GM23338 (cell line): ENCODE measurements at regions not wholly inside any gene's neighbourhood (a gene's known extent, or its start where the extent isn't known, plus 50 kb on each side); places are given as distances from the start of the nearest gene placed in this dataset.

Source experiments
- ATAC-seq: fragments of 200-7000 bp; cut with Tn5 transposase; 3 replicates; pipeline ENCODE4 v1.9.1; 2020
- DNase-seq: peaks from one replicate; pipeline ENCODE4 v3.0.0-alpha.2; 2015; ENCODE audit warnings: low spot score
- H2AFZ ChIP-seq: fragments of 200-600 bp; sonication (generic); 2 replicates; pipeline ENCODE4 v1.8.0; 2016; ENCODE audit warnings: antibody characterized with exemption, mild to moderate bottlenecking, moderate library complexity
- H3F3A ChIP-seq: fragments of 200-600 bp; sonication (generic); replicated peaks from 2 replicates; pipeline ENCODE4 v1.8.0; 2017; ENCODE audit warnings: antibody characterized with exemption, mixed run types, low read depth
- H3K27ac ChIP-seq: fragments of 200-600 bp; sonication (generic); 2 replicates; pipeline ENCODE4 v1.6.1; 2016; ENCODE audit warnings: low read depth
- H3K27me3 ChIP-seq: fragments of 200-600 bp; sonication (generic); 2 replicates; pipeline ENCODE4 v1.8.0; 2016; ENCODE audit warnings: mild to moderate bottlenecking, mixed run types, moderate library complexity; ENCODE audit not compliant: insufficient read depth
- H3K36me3 ChIP-seq: fragments of 200-600 bp; sonication (generic); 2 replicates; pipeline ENCODE4 v1.8.0; 2016; ENCODE audit warnings: mild to moderate bottlenecking; ENCODE audit not compliant: insufficient read depth
- H3K4me1 ChIP-seq: fragments of 200-600 bp; sonication (generic); 2 replicates; pipeline ENCODE4 v1.8.0; 2016; ENCODE audit warnings: mild to moderate bottlenecking, moderate library complexity; ENCODE audit not compliant: insufficient read depth
- H3K4me2 ChIP-seq: fragments of 200-600 bp; sonication (generic); 2 replicates; pipeline ENCODE4 v1.7.1; 2017; ENCODE audit warnings: mixed run types
- H3K4me3 ChIP-seq: fragments of 200-600 bp; sonication (generic); 2 replicates; pipeline ENCODE4 v1.6.1; 2016; ENCODE audit warnings: mixed run types
- H3K79me2 ChIP-seq: fragments of 200-600 bp; sonication (generic); replicated peaks from 2 replicates; pipeline ENCODE4 v1.8.0; 2017; ENCODE audit warnings: mild to moderate bottlenecking; ENCODE audit not compliant: insufficient read depth
- H3K9me2 ChIP-seq: fragments of 200-600 bp; sonication (generic); 2 replicates; pipeline ENCODE4 v1.8.0; 2017; ENCODE audit not compliant: insufficient read depth
- H4K20me1 ChIP-seq: fragments of 200-600 bp; sonication (generic); replicated peaks from 2 replicates; pipeline ENCODE4 v1.8.0; 2017; ENCODE audit warnings: mild to moderate bottlenecking; ENCODE audit not compliant: insufficient read depth
- H3K27ac Mint-ChIP-seq: 2 replicates; pipeline ENCODE4 v1.8.0; 2020; ENCODE audit warnings: inconsistent platforms, mild to moderate bottlenecking, moderate library complexity, mixed read lengths
- H3K27me3 Mint-ChIP-seq: 3 replicates; pipeline ENCODE4 v1.8.0; 2022; ENCODE audit warnings: low read depth, mild to moderate bottlenecking, moderate library complexity, mixed read lengths, inconsistent platforms; ENCODE audit not compliant: insufficient read depth, poor library complexity
- H3K36me3 Mint-ChIP-seq: 3 replicates; pipeline ENCODE4 v1.8.0; 2021; ENCODE audit warnings: low read depth, mild to moderate bottlenecking, inconsistent platforms, moderate library complexity, mixed read lengths
- H3K4me1 Mint-ChIP-seq: 3 replicates; pipeline ENCODE4 v1.8.0; 2020; ENCODE audit warnings: mild to moderate bottlenecking, inconsistent platforms, mixed read lengths
- H3K4me3 Mint-ChIP-seq: 3 replicates; pipeline ENCODE4 v1.8.0; 2021; ENCODE audit warnings: moderate library complexity, mild to moderate bottlenecking, inconsistent platforms, mixed read lengths
- H3K9me3 Mint-ChIP-seq: 3 replicates; pipeline ENCODE4 v1.8.0; 2020; ENCODE audit warnings: moderate library complexity, mild to moderate bottlenecking, inconsistent platforms, mixed read lengths
- CREB1 ChIP-seq: fragments of 250-450 bp; sonication (Bioruptor Pico); IDR thresholded peaks from 2 replicates; pipeline ENCODE4 v1.5.0; 2020; ENCODE audit warnings: low read depth, mild to moderate bottlenecking, moderate library complexity
- CTCF ChIP-seq, 2 experiments: fragments of 200-600 bp in 1 of 2; sonication (generic) in 1 of 2; conservative IDR thresholded peaks; 2 replicates each; pipeline versions ENCODE4 v1.5.1 to v1.6.1; 2016 to 2017; ENCODE audit warnings: antibody characterized with exemption in 2 of 2, low read depth in 2 of 2, mild to moderate bottlenecking in 2 of 2, moderate library complexity in 1 of 2
- EZH2 ChIP-seq: fragments of 200-600 bp; sonication (generic); IDR thresholded peaks from one replicate; pipeline ENCODE4 v1.8.0; 2017; ENCODE audit warnings: antibody characterized with exemption, mild to moderate bottlenecking, low read depth; ENCODE audit not compliant: unreplicated experiment
- EZH2phosphoT487 ChIP-seq: fragments of 200-600 bp; sonication (generic); IDR thresholded peaks from one replicate; pipeline ENCODE4 v1.8.1; 2018; ENCODE audit warnings: antibody characterized with exemption; ENCODE audit not compliant: unreplicated experiment
- JUNB ChIP-seq: IDR thresholded peaks from one replicate; pipeline ENCODE4 v1.6.1; 2016; ENCODE audit warnings: antibody characterized with exemption; ENCODE audit not compliant: unreplicated experiment
- NANOG ChIP-seq: IDR thresholded peaks from 2 replicates; pipeline ENCODE4 v1.6.1; 2016; ENCODE audit warnings: antibody characterized with exemption, borderline replicate concordance
- POLR2AphosphoS5 ChIP-seq: IDR thresholded peaks from 2 replicates; pipeline ENCODE4 v1.6.1; 2016; ENCODE audit warnings: antibody characterized with exemption, low read depth
- STAT1 ChIP-seq: IDR thresholded peaks from one replicate; pipeline ENCODE4 v1.6.1; 2016; ENCODE audit warnings: antibody characterized with exemption; ENCODE audit not compliant: unreplicated experiment
- ZNF114 ChIP-seq: fragments of 250-450 bp; sonication (Bioruptor Pico); IDR thresholded peaks from 2 replicates; pipeline ENCODE4 v1.5.0; 2020; ENCODE audit warnings: mild to moderate bottlenecking, moderate library complexity
- ZNF331 ChIP-seq: fragments of 250-450 bp; sonication (Bioruptor Pico); IDR thresholded peaks from 2 replicates; pipeline ENCODE4 v1.5.0; 2020; ENCODE audit warnings: low read depth, mild to moderate bottlenecking, moderate library complexity
- TF ChIP-seq, protein P1 (sequence below): IDR thresholded peaks from 2 replicates; pipeline ENCODE4 v1.6.1; 2016; ENCODE audit warnings: antibody characterized with exemption
- TF ChIP-seq, protein P2 (sequence below): fragments of 250-450 bp; sonication (Bioruptor Pico); IDR thresholded peaks from 2 replicates; pipeline ENCODE4 v1.5.0; 2020; ENCODE audit warnings: mild to moderate bottlenecking, moderate library complexity
- TF ChIP-seq, protein P3 (sequence below): IDR thresholded peaks from one replicate; pipeline ENCODE4 v1.6.1; 2018; ENCODE audit warnings: antibody characterized with exemption; ENCODE audit not compliant: unreplicated experiment

GRCh38 chr6:93177438-93177837 is 241.9 kb downstream of the EPHA7 start:
- H3K4me1 ChIP-seq = peaks cover 24% of the 10 kb centered on the region
- DNase-seq (no peak), ATAC-seq (peak; percentile 45; the same call in 2 of the 3 replicates)
- no peak overlapping the region for H3K4me3 ChIP-seq
- H3K36me3 ChIP-seq = no peaks in the 10 kb centered on the region
- Mint-ChIP-seq H3K27ac (no peak overlapping the region), H3K36me3 (no peaks in the 10 kb centered on the region), H3K9me3 (no peaks in the 10 kb centered on the region), H3K27me3 (no peaks in the 10 kb centered on the region), H3K4me1 (peaks cover 15% of the 10 kb centered on the region), H3K4me3 (no peak overlapping the region)
- no peaks in the 10 kb centered on the region for H3K27me3 ChIP-seq
- TF ChIP-seq NANOG (no peak), POLR2AphosphoS5 (no peak), JUNB (no peak), EZH2 (no peak), CREB1 (CRISPR knock-in tag) (no peak), ZNF331 (CRISPR knock-in tag) (no peak), ZNF114 (CRISPR knock-in tag) (no peak), EZH2phosphoT487 (no peak), STAT1 (no peak), CTCF (conservative IDR thresholded peaks at IDR 0.05; ENCODE audit: low read depth in 2 of 2) (no peak)
- TF ChIP-seq, protein P1, sequence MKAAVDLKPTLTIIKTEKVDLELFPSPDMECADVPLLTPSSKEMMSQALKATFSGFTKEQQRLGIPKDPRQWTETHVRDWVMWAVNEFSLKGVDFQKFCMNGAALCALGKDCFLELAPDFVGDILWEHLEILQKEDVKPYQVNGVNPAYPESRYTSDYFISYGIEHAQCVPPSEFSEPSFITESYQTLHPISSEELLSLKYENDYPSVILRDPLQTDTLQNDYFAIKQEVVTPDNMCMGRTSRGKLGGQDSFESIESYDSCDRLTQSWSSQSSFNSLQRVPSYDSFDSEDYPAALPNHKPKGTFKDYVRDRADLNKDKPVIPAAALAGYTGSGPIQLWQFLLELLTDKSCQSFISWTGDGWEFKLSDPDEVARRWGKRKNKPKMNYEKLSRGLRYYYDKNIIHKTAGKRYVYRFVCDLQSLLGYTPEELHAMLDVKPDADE = no peak
- TF ChIP-seq, protein P2, sequence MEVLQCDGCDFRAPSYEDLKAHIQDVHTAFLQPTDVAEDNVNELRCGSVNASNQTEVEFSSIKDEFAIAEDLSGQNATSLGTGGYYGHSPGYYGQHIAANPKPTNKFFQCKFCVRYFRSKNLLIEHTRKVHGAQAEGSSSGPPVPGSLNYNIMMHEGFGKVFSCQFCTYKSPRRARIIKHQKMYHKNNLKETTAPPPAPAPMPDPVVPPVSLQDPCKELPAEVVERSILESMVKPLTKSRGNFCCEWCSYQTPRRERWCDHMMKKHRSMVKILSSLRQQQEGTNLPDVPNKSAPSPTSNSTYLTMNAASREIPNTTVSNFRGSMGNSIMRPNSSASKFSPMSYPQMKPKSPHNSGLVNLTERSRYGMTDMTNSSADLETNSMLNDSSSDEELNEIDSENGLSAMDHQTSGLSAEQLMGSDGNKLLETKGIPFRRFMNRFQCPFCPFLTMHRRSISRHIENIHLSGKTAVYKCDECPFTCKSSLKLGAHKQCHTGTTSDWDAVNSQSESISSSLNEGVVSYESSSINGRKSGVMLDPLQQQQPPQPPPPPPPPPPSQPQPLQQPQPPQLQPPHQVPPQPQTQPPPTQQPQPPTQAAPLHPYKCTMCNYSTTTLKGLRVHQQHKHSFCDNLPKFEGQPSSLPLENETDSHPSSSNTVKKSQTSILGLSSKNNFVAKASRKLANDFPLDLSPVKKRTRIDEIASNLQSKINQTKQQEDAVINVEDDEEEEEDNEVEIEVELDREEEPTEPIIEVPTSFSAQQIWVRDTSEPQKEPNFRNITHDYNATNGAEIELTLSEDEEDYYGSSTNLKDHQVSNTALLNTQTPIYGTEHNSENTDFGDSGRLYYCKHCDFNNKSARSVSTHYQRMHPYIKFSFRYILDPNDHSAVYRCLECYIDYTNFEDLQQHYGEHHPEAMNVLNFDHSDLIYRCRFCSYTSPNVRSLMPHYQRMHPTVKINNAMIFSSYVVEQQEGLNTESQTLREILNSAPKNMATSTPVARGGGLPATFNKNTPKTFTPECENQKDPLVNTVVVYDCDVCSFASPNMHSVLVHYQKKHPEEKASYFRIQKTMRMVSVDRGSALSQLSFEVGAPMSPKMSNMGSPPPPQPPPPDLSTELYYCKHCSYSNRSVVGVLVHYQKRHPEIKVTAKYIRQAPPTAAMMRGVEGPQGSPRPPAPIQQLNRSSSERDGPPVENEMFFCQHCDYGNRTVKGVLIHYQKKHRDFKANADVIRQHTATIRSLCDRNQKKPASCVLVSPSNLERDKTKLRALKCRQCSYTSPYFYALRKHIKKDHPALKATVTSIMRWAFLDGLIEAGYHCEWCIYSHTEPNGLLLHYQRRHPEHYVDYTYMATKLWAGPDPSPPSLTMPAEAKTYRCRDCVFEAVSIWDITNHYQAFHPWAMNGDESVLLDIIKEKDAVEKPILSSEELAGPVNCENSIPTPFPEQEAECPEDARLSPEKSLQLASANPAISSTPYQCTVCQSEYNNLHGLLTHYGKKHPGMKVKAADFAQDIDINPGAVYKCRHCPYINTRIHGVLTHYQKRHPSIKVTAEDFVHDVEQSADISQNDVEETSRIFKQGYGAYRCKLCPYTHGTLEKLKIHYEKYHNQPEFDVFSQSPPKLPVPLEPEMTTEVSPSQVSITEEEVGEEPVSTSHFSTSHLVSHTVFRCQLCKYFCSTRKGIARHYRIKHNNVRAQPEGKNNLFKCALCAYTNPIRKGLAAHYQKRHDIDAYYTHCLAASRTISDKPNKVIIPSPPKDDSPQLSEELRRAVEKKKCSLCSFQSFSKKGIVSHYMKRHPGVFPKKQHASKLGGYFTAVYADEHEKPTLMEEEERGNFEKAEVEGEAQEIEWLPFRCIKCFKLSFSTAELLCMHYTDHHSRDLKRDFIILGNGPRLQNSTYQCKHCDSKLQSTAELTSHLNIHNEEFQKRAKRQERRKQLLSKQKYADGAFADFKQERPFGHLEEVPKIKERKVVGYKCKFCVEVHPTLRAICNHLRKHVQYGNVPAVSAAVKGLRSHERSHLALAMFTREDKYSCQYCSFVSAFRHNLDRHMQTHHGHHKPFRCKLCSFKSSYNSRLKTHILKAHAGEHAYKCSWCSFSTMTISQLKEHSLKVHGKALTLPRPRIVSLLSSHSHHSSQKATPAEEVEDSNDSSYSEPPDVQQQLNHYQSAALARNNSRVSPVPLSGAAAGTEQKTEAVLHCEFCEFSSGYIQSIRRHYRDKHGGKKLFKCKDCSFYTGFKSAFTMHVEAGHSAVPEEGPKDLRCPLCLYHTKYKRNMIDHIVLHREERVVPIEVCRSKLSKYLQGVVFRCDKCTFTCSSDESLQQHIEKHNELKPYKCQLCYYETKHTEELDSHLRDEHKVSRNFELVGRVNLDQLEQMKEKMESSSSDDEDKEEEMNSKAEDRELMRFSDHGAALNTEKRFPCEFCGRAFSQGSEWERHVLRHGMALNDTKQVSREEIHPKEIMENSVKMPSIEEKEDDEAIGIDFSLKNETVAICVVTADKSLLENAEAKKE = no peak
- TF ChIP-seq, protein P3, sequence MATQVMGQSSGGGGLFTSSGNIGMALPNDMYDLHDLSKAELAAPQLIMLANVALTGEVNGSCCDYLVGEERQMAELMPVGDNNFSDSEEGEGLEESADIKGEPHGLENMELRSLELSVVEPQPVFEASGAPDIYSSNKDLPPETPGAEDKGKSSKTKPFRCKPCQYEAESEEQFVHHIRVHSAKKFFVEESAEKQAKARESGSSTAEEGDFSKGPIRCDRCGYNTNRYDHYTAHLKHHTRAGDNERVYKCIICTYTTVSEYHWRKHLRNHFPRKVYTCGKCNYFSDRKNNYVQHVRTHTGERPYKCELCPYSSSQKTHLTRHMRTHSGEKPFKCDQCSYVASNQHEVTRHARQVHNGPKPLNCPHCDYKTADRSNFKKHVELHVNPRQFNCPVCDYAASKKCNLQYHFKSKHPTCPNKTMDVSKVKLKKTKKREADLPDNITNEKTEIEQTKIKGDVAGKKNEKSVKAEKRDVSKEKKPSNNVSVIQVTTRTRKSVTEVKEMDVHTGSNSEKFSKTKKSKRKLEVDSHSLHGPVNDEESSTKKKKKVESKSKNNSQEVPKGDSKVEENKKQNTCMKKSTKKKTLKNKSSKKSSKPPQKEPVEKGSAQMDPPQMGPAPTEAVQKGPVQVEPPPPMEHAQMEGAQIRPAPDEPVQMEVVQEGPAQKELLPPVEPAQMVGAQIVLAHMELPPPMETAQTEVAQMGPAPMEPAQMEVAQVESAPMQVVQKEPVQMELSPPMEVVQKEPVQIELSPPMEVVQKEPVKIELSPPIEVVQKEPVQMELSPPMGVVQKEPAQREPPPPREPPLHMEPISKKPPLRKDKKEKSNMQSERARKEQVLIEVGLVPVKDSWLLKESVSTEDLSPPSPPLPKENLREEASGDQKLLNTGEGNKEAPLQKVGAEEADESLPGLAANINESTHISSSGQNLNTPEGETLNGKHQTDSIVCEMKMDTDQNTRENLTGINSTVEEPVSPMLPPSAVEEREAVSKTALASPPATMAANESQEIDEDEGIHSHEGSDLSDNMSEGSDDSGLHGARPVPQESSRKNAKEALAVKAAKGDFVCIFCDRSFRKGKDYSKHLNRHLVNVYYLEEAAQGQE = no peak
- no peaks in the 10 kb centered on the region for H3K79me2 ChIP-seq
- no peak overlapping the region for H2AFZ ChIP-seq
- no peaks in the 10 kb centered on the region for H3F3A ChIP-seq
- no peaks in the 10 kb centered on the region for H3K9me2 ChIP-seq
- H3K4me2 ChIP-seq = no peak overlapping the region
- H3K27ac ChIP-seq = no peak overlapping the region
- H4K20me1 ChIP-seq = no peaks in the 10 kb centered on the region
